GM23248 (cell line): ENCODE measurements at regions not wholly inside any gene's neighbourhood (a gene's known extent, or its start where the extent isn't known, plus 50 kb on each side); places are given as distances from the start of the nearest gene placed in this dataset.

Experiments used
- EZH2 ChIP-seq: fragments of 200-600 bp; sonication (generic); IDR thresholded peaks from 2 replicates; pipeline ENCODE4 v1.6.1; 2018; ENCODE audit warnings: antibody characterized with exemption, mild to moderate bottlenecking; ENCODE audit not compliant: insufficient read depth, poor library complexity, severe bottlenecking
- EZH2phosphoT487 ChIP-seq: fragments of 200-600 bp; sonication (generic); IDR thresholded peaks from 2 replicates; pipeline ENCODE4 v1.6.1; 2018; ENCODE audit warnings: antibody characterized with exemption, moderate library complexity, mild to moderate bottlenecking, low read depth; ENCODE audit not compliant: insufficient read depth

DNA sequence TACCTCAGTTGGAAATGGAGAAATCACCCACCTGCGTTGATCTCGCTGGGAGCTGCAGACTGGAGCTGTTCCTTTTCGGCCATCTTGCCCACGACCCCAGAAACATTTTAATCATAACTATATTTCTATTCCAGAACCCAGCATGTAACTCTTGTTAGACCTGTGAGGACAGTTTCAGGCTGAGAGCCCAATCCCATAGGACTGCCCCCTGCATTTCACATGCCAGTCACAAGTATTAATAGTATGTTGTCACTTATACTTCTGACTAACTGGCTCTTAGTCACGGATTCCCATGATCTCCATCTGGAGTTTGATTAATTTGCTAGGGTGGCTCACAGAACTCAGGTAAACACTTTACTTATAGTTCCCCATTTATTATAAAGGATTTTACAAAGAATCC lies 60.6 kb upstream of the PRNP start:
- TF ChIP-seq EZH2 (no peak), EZH2phosphoT487 (no peak)
